HEK293T (cell line): ENCODE measurements at regions not wholly inside any gene's neighbourhood (a gene's known extent, or its start where the extent isn't known, plus 50 kb on each side); places are given as distances from the start of the nearest gene placed in this dataset.

Source experiments
- ARNT ChIP-seq: fragments of 450-650 bp; IDR thresholded peaks from 2 replicates; pipeline ENCODE4 v1.6.1; 2017; ENCODE audit warnings: mild to moderate bottlenecking
- BHLHE40 ChIP-seq: fragments of 450-650 bp; IDR thresholded peaks from 2 replicates; pipeline ENCODE4 v1.6.1; 2016; ENCODE audit warnings: mild to moderate bottlenecking, moderate library complexity, borderline replicate concordance
- CTBP1 ChIP-seq: fragments of 450-650 bp; IDR thresholded peaks from 2 replicates; pipeline ENCODE4 v1.6.1; 2016; ENCODE audit warnings: borderline replicate concordance
- ELF4 ChIP-seq: fragments of 450-650 bp; IDR thresholded peaks from 2 replicates; pipeline ENCODE4 v1.6.1; 2017; ENCODE audit warnings: antibody characterized with exemption
- FOXA1 ChIP-seq: fragments of 450-650 bp; IDR thresholded peaks from 2 replicates; pipeline ENCODE4 v1.6.1; 2016; ENCODE audit warnings: mild to moderate bottlenecking
- FOXK2 ChIP-seq: fragments of 450-650 bp; IDR thresholded peaks from 2 replicates; pipeline ENCODE4 v1.6.1; 2016; ENCODE audit warnings: mild to moderate bottlenecking
- FOXM1 ChIP-seq: fragments of 450-650 bp; IDR thresholded peaks from 2 replicates; pipeline ENCODE4 v1.6.1; 2017; ENCODE audit warnings: mild to moderate bottlenecking, borderline replicate concordance
- LEF1 ChIP-seq: fragments of 450-650 bp; IDR thresholded peaks from 2 replicates; pipeline ENCODE4 v1.6.1; 2017; ENCODE audit warnings: mild to moderate bottlenecking, borderline replicate concordance
- PKNOX1 ChIP-seq: fragments of 450-650 bp; IDR thresholded peaks from 2 replicates; pipeline ENCODE4 v1.6.1; 2016
- SP1 ChIP-seq: fragments of 450-650 bp; IDR thresholded peaks from 2 replicates; pipeline ENCODE4 v1.6.1; 2017
- TARDBP ChIP-seq: fragments of 450-650 bp; IDR thresholded peaks from 2 replicates; pipeline ENCODE4 v1.6.1; 2016

- TF ChIP-seq TARDBP, result no peak
- TF ChIP-seq SP1, result no peak
- TF ChIP-seq PKNOX1, result no peak
- no peak for TF ChIP-seq LEF1
- TF ChIP-seq FOXM1, result no peak
- TF ChIP-seq FOXA1, result no peak
- TF ChIP-seq FOXK2, result no peak
- no peak for TF ChIP-seq CTBP1
- TF ChIP-seq BHLHE40, result no peak
- TF ChIP-seq ELF4, result no peak
- TF ChIP-seq ARNT, result no peak
Measured at GRCh38 chr15:93700051-93700450, 531.3 kb upstream of the MCTP2 start.
